AG09309 (cell line): ENCODE measurements at regions not wholly inside any gene's neighbourhood (a gene's known extent, or its start where the extent isn't known, plus 50 kb on each side); places are given as distances from the start of the nearest gene placed in this dataset.

Experiments used
- DNase-seq: peaks from one replicate; pipeline ENCODE4 v3.0.0-alpha.2; 2010; ENCODE audit warnings: low read depth
- H3K4me3 ChIP-seq: 2 replicates; pipeline ENCODE4 v1.5.1; 2011; ENCODE audit warnings: mild to moderate bottlenecking, low read depth, low read length, moderate library complexity; ENCODE audit not compliant: control insufficient read depth
- CTCF ChIP-seq: IDR thresholded peaks from 2 replicates; pipeline ENCODE4 v1.5.1; 2011; ENCODE audit warnings: mild to moderate bottlenecking, low read depth, low read length, inconsistent platforms; ENCODE audit not compliant: insufficient read depth, control insufficient read depth; ENCODE audit errors: missing control alignments

- TF ChIP-seq CTCF: no peak
- no peak for DNase-seq
- no peak overlapping the region for H3K4me3 ChIP-seq
These were observed 453.3 kb downstream of the TXNL1 start for GRCh38 chr18:56185126-56185525.

GRCh38 chr18:56176751-56177150 lies 461.6 kb downstream of the TXNL1 start:
- TF ChIP-seq CTCF: no peak
- no peak for DNase-seq
- no peak overlapping the region for H3K4me3 ChIP-seq

GRCh38 chr18:56175330-56176001 lies 462.9 kb downstream of the TXNL1 start:
- DNase-seq: no peak
- H3K4me3 ChIP-seq: no peak overlapping the region
- TF ChIP-seq CTCF: no peak

- TF ChIP-seq CTCF: no peak
These were observed 464.7 kb downstream of the TXNL1 start for GRCh38 chr18:56173542-56174220.

GRCh38 chr18:56172527-56172926 lies 465.9 kb downstream of the TXNL1 start:
- no peak overlapping the region for H3K4me3 ChIP-seq
- DNase-seq: no peak
- no peak for TF ChIP-seq CTCF

More at GRCh38 chr18:56173542-56174220, 464.7 kb downstream of the TXNL1 start:
- H3K4me3 ChIP-seq: no peak overlapping the region
- DNase-seq: peak; percentile 20

GRCh38 chr18:56171848-56172247 lies 466.5 kb downstream of the TXNL1 start:
- no peak for DNase-seq
- TF ChIP-seq CTCF: no peak
- no peak overlapping the region for H3K4me3 ChIP-seq
